GM23338 (cell line): ENCODE measurements at regions not wholly inside any gene's neighbourhood (a gene's known extent, or its start where the extent isn't known, plus 50 kb on each side); places are given as distances from the start of the nearest gene placed in this dataset.

Experiments used
- ATAC-seq: fragments of 200-7000 bp; cut with Tn5 transposase; 3 replicates; pipeline ENCODE4 v1.9.1; 2020
- DNase-seq: peaks from one replicate; pipeline ENCODE4 v3.0.0-alpha.2; 2015; ENCODE audit warnings: low spot score
- H2AFZ ChIP-seq: fragments of 200-600 bp; sonication (generic); 2 replicates; pipeline ENCODE4 v1.8.0; 2016; ENCODE audit warnings: antibody characterized with exemption, mild to moderate bottlenecking, moderate library complexity
- H3F3A ChIP-seq: fragments of 200-600 bp; sonication (generic); replicated peaks from 2 replicates; pipeline ENCODE4 v1.8.0; 2017; ENCODE audit warnings: antibody characterized with exemption, mixed run types, low read depth
- H3K27ac ChIP-seq: fragments of 200-600 bp; sonication (generic); 2 replicates; pipeline ENCODE4 v1.6.1; 2016; ENCODE audit warnings: low read depth
- H3K27me3 ChIP-seq: fragments of 200-600 bp; sonication (generic); 2 replicates; pipeline ENCODE4 v1.8.0; 2016; ENCODE audit warnings: mild to moderate bottlenecking, mixed run types, moderate library complexity; ENCODE audit not compliant: insufficient read depth
- H3K36me3 ChIP-seq: fragments of 200-600 bp; sonication (generic); 2 replicates; pipeline ENCODE4 v1.8.0; 2016; ENCODE audit warnings: mild to moderate bottlenecking; ENCODE audit not compliant: insufficient read depth
- H3K4me1 ChIP-seq: fragments of 200-600 bp; sonication (generic); 2 replicates; pipeline ENCODE4 v1.8.0; 2016; ENCODE audit warnings: mild to moderate bottlenecking, moderate library complexity; ENCODE audit not compliant: insufficient read depth
- H3K4me2 ChIP-seq: fragments of 200-600 bp; sonication (generic); 2 replicates; pipeline ENCODE4 v1.7.1; 2017; ENCODE audit warnings: mixed run types
- H3K4me3 ChIP-seq: fragments of 200-600 bp; sonication (generic); 2 replicates; pipeline ENCODE4 v1.6.1; 2016; ENCODE audit warnings: mixed run types
- H3K79me2 ChIP-seq: fragments of 200-600 bp; sonication (generic); replicated peaks from 2 replicates; pipeline ENCODE4 v1.8.0; 2017; ENCODE audit warnings: mild to moderate bottlenecking; ENCODE audit not compliant: insufficient read depth
- H3K9me2 ChIP-seq: fragments of 200-600 bp; sonication (generic); 2 replicates; pipeline ENCODE4 v1.8.0; 2017; ENCODE audit not compliant: insufficient read depth
- H4K20me1 ChIP-seq: fragments of 200-600 bp; sonication (generic); replicated peaks from 2 replicates; pipeline ENCODE4 v1.8.0; 2017; ENCODE audit warnings: mild to moderate bottlenecking; ENCODE audit not compliant: insufficient read depth
- H3K27ac Mint-ChIP-seq: 2 replicates; pipeline ENCODE4 v1.8.0; 2020; ENCODE audit warnings: inconsistent platforms, mild to moderate bottlenecking, moderate library complexity, mixed read lengths
- H3K27me3 Mint-ChIP-seq: 3 replicates; pipeline ENCODE4 v1.8.0; 2022; ENCODE audit warnings: low read depth, mild to moderate bottlenecking, moderate library complexity, mixed read lengths, inconsistent platforms; ENCODE audit not compliant: insufficient read depth, poor library complexity
- H3K36me3 Mint-ChIP-seq: 3 replicates; pipeline ENCODE4 v1.8.0; 2021; ENCODE audit warnings: low read depth, mild to moderate bottlenecking, inconsistent platforms, moderate library complexity, mixed read lengths
- H3K4me1 Mint-ChIP-seq: 3 replicates; pipeline ENCODE4 v1.8.0; 2020; ENCODE audit warnings: mild to moderate bottlenecking, inconsistent platforms, mixed read lengths
- H3K4me3 Mint-ChIP-seq: 3 replicates; pipeline ENCODE4 v1.8.0; 2021; ENCODE audit warnings: moderate library complexity, mild to moderate bottlenecking, inconsistent platforms, mixed read lengths
- H3K9me3 Mint-ChIP-seq: 3 replicates; pipeline ENCODE4 v1.8.0; 2020; ENCODE audit warnings: moderate library complexity, mild to moderate bottlenecking, inconsistent platforms, mixed read lengths
- CREB1 ChIP-seq: fragments of 250-450 bp; sonication (Bioruptor Pico); IDR thresholded peaks from 2 replicates; pipeline ENCODE4 v1.5.0; 2020; ENCODE audit warnings: low read depth, mild to moderate bottlenecking, moderate library complexity
- CTCF ChIP-seq, 2 experiments: fragments of 200-600 bp in 1 of 2; sonication (generic) in 1 of 2; conservative IDR thresholded peaks; 2 replicates each; pipeline versions ENCODE4 v1.5.1 to v1.6.1; 2016 to 2017; ENCODE audit warnings: antibody characterized with exemption in 2 of 2, low read depth in 2 of 2, mild to moderate bottlenecking in 2 of 2, moderate library complexity in 1 of 2
- ETS1 ChIP-seq: IDR thresholded peaks from 2 replicates; pipeline ENCODE4 v1.6.1; 2016; ENCODE audit warnings: antibody characterized with exemption
- EZH2 ChIP-seq: fragments of 200-600 bp; sonication (generic); IDR thresholded peaks from one replicate; pipeline ENCODE4 v1.8.0; 2017; ENCODE audit warnings: antibody characterized with exemption, mild to moderate bottlenecking, low read depth; ENCODE audit not compliant: unreplicated experiment
- EZH2phosphoT487 ChIP-seq: fragments of 200-600 bp; sonication (generic); IDR thresholded peaks from one replicate; pipeline ENCODE4 v1.8.1; 2018; ENCODE audit warnings: antibody characterized with exemption; ENCODE audit not compliant: unreplicated experiment
- JUNB ChIP-seq: IDR thresholded peaks from one replicate; pipeline ENCODE4 v1.6.1; 2016; ENCODE audit warnings: antibody characterized with exemption; ENCODE audit not compliant: unreplicated experiment
- NANOG ChIP-seq: IDR thresholded peaks from 2 replicates; pipeline ENCODE4 v1.6.1; 2016; ENCODE audit warnings: antibody characterized with exemption, borderline replicate concordance
- POLR2AphosphoS5 ChIP-seq: IDR thresholded peaks from 2 replicates; pipeline ENCODE4 v1.6.1; 2016; ENCODE audit warnings: antibody characterized with exemption, low read depth
- REST ChIP-seq: IDR thresholded peaks from one replicate; pipeline ENCODE4 v1.6.1; 2018; ENCODE audit warnings: antibody characterized with exemption; ENCODE audit not compliant: unreplicated experiment
- STAT1 ChIP-seq: IDR thresholded peaks from one replicate; pipeline ENCODE4 v1.6.1; 2016; ENCODE audit warnings: antibody characterized with exemption; ENCODE audit not compliant: unreplicated experiment
- ZNF114 ChIP-seq: fragments of 250-450 bp; sonication (Bioruptor Pico); IDR thresholded peaks from 2 replicates; pipeline ENCODE4 v1.5.0; 2020; ENCODE audit warnings: mild to moderate bottlenecking, moderate library complexity
- ZNF331 ChIP-seq: fragments of 250-450 bp; sonication (Bioruptor Pico); IDR thresholded peaks from 2 replicates; pipeline ENCODE4 v1.5.0; 2020; ENCODE audit warnings: low read depth, mild to moderate bottlenecking, moderate library complexity
- ZNF462 ChIP-seq: fragments of 250-450 bp; sonication (Bioruptor Pico); IDR thresholded peaks from 2 replicates; pipeline ENCODE4 v1.5.0; 2020; ENCODE audit warnings: mild to moderate bottlenecking, moderate library complexity

GRCh38 chr15:98035577-98036010 lies 75.1 kb downstream of the ARRDC4 start:
- Histone ChIP-seq H2AFZ (peak overlapping the region; percentile 90; the same call in 1 of the 2 replicates), H3K79me2 (no peaks in the 10 kb centered on the region), H3K4me3 (no peak overlapping the region), H3K27ac (no peak overlapping the region), H3K9me2 (no peaks in the 10 kb centered on the region), H3K36me3 (no peaks in the 10 kb centered on the region), H3K27me3 (no peaks in the 10 kb centered on the region), H3F3A (no peaks in the 10 kb centered on the region), H3K4me1 (no peaks in the 10 kb centered on the region), H3K4me2 (no peak overlapping the region), H4K20me1 (no peaks in the 10 kb centered on the region)
- Mint-ChIP-seq H3K4me3 (no peak overlapping the region), H3K4me1 (no peaks in the 10 kb centered on the region), H3K27me3 (no peaks in the 10 kb centered on the region), H3K36me3 (no peaks in the 10 kb centered on the region), H3K9me3 (no peaks in the 10 kb centered on the region), H3K27ac (peak overlapping the region; percentile 50; the same call in 1 of the 2 replicates)
- ATAC-seq (no peak), DNase-seq (no peak)
- no peak for TF ChIP-seq ZNF114 (CRISPR knock-in tag)
- no peak for TF ChIP-seq EZH2phosphoT487
- TF ChIP-seq ETS1 = no peak
- no peak for TF ChIP-seq CREB1
- TF ChIP-seq REST = no peak
- TF ChIP-seq STAT1 = no peak
- no peak for TF ChIP-seq ZNF462
- no peak for TF ChIP-seq POLR2AphosphoS5
- no peak for TF ChIP-seq NANOG
- no peak for TF ChIP-seq CTCF (conservative IDR thresholded peaks at IDR 0.05; ENCODE audit: low read depth in 2 of 2)
- TF ChIP-seq ZNF331 = no peak
- TF ChIP-seq EZH2 = no peak
- TF ChIP-seq JUNB = no peak
